Liver (tissue), 3 donors: ENCODE measurements at regions not wholly inside any gene's neighbourhood (a gene's known extent, or its start where the extent isn't known, plus 50 kb on each side); places are given as distances from the start of the nearest gene placed in this dataset.

Experiments used
- CTCF ChIP-seq: fragments of 150-350 bp; IDR thresholded peaks from 2 replicates; pipeline ENCODE4 v1.5.1; 2017; ENCODE audit warnings: improper control_type of control experiment, low read depth, low read length; ENCODE audit not compliant: missing input control
- FOXA1 ChIP-seq: IDR thresholded peaks from 2 replicates; pipeline ENCODE4 v1.6.1; 2016; ENCODE audit warnings: antibody characterized with exemption
- GABPA ChIP-seq, 2 donors: IDR thresholded peaks in 1 of 2; conservative IDR thresholded peaks in 1 of 2; 2 replicates each; pipeline ENCODE4 v1.6.1; 2016; ENCODE audit warnings: antibody characterized with exemption in 2 of 2, mild to moderate bottlenecking in 1 of 2, moderate library complexity in 1 of 2
- HNF4G ChIP-seq: IDR thresholded peaks from 2 replicates; pipeline ENCODE4 v1.6.1; 2016; ENCODE audit warnings: antibody characterized with exemption
- JUND ChIP-seq, 2 donors: IDR thresholded peaks; 2 replicates each; pipeline ENCODE4 v1.6.1; 2016; ENCODE audit warnings: antibody characterized with exemption in 2 of 2
- MAX ChIP-seq: IDR thresholded peaks from 2 replicates; pipeline ENCODE4 v1.6.1; 2016; ENCODE audit warnings: antibody characterized with exemption
- NR2F2 ChIP-seq: IDR thresholded peaks from 2 replicates; pipeline ENCODE4 v1.6.1; 2016; ENCODE audit warnings: antibody characterized with exemption
- REST ChIP-seq: IDR thresholded peaks from 2 replicates; pipeline ENCODE4 v1.6.1; 2016; ENCODE audit warnings: antibody characterized with exemption, mild to moderate bottlenecking
- RXRA ChIP-seq, 2 donors: IDR thresholded peaks; 2 replicates each; pipeline ENCODE4 v1.6.1; 2017 to 2018; ENCODE audit warnings: antibody characterized with exemption in 2 of 2, mild to moderate bottlenecking in 1 of 2
- SP1 ChIP-seq: IDR thresholded peaks from 2 replicates; pipeline ENCODE4 v1.6.1; 2018; ENCODE audit warnings: antibody characterized with exemption, mild to moderate bottlenecking
- TAF1 ChIP-seq: conservative IDR thresholded peaks from 2 replicates; pipeline ENCODE4 v1.6.1; 2016; ENCODE audit warnings: antibody characterized with exemption, mild to moderate bottlenecking
- YY1 ChIP-seq: IDR thresholded peaks from 2 replicates; pipeline ENCODE4 v1.6.1; 2016; ENCODE audit warnings: antibody characterized with exemption, mild to moderate bottlenecking
- ZBTB33 ChIP-seq: IDR thresholded peaks from 2 replicates; pipeline ENCODE4 v1.6.1; 2016; ENCODE audit warnings: antibody characterized with exemption
- donor health status: healthy.
- donor health status: healthy.

GRCh38 chr12:67043771-67044170 lies 225.4 kb upstream of the CAND1 start:
- no peak for TF ChIP-seq FOXA1
- TF ChIP-seq REST = no peak
- TF ChIP-seq SP1 = no peak
- TF ChIP-seq CTCF = no peak
- TF ChIP-seq HNF4G = no peak
- TF ChIP-seq GABPA (IDR thresholded peaks at IDR 0.05 in 1 of 2, conservative IDR thresholded peaks at IDR 0.05 in 1 of 2) = no peak
- TF ChIP-seq RXRA (IDR thresholded peaks at IDR 0.05) = no peak
- no peak for TF ChIP-seq YY1
- TF ChIP-seq TAF1 = no peak
- TF ChIP-seq MAX = no peak
- TF ChIP-seq JUND (IDR thresholded peaks at IDR 0.05) = no peak
- TF ChIP-seq ZBTB33 = no peak
- no peak for TF ChIP-seq NR2F2
